H9 (cell line): ENCODE measurements at regions not wholly inside any gene's neighbourhood (a gene's known extent, or its start where the extent isn't known, plus 50 kb on each side); places are given as distances from the start of the nearest gene placed in this dataset.

Source experiments
- DNase-seq: peaks from one replicate; pipeline ENCODE4 v3.0.0-alpha.2; 2017
- H2AFZ ChIP-seq: one replicate; pipeline ENCODE4 v1.6.1; 2013; ENCODE audit warnings: mild to moderate bottlenecking, low read length, control low read depth, moderate library complexity
- H2AK5ac ChIP-seq: 2 replicates; pipeline ENCODE4 v1.6.1; 2013; ENCODE audit warnings: low read length, control low read depth, mixed read lengths; ENCODE audit not compliant: insufficient read length
- H2BK120ac ChIP-seq: one replicate; pipeline ENCODE4 v1.6.1; 2013; ENCODE audit warnings: low read depth, mild to moderate bottlenecking, low read length, control low read depth, inconsistent platforms; ENCODE audit not compliant: poor library complexity, severe bottlenecking
- H2BK12ac ChIP-seq: 2 replicates; pipeline ENCODE4 v1.6.1; 2013; ENCODE audit warnings: low read length, control low read depth, mixed read lengths, low read depth; ENCODE audit not compliant: insufficient read length
- H2BK15ac ChIP-seq: 2 replicates; pipeline ENCODE4 v1.6.1; 2013; ENCODE audit warnings: low read depth, low read length, control low read depth
- H2BK20ac ChIP-seq: one replicate; pipeline ENCODE4 v1.6.1; 2013; ENCODE audit warnings: low read depth, mild to moderate bottlenecking, low read length, control low read depth, inconsistent platforms; ENCODE audit not compliant: poor library complexity, severe bottlenecking
- H2BK5ac ChIP-seq: 2 replicates; pipeline ENCODE4 v1.6.1; 2013; ENCODE audit warnings: low read length, control low read depth, mixed read lengths; ENCODE audit not compliant: insufficient read length
- H3K14ac ChIP-seq: 2 replicates; pipeline ENCODE4 v1.6.1; 2013; ENCODE audit warnings: low read length, control low read depth; ENCODE audit not compliant: insufficient read depth
- H3K18ac ChIP-seq: 2 replicates; pipeline ENCODE4 v1.6.1; 2013; ENCODE audit warnings: low read depth, mild to moderate bottlenecking, mixed read lengths, low read length, control low read depth; ENCODE audit not compliant: insufficient read length
- H3K23ac ChIP-seq: 2 replicates; pipeline ENCODE4 v1.6.1; 2013; ENCODE audit warnings: low read length, control low read depth, mixed read lengths, low read depth; ENCODE audit not compliant: insufficient read length
- H3K23me2 ChIP-seq: 2 replicates; pipeline ENCODE4 v1.6.1; 2013; ENCODE audit warnings: low read depth, mild to moderate bottlenecking, mixed read lengths, low read length, control low read depth; ENCODE audit not compliant: insufficient read length, poor library complexity, severe bottlenecking
- H3K27ac ChIP-seq: 2 replicates; pipeline ENCODE4 v1.5.1; 2013; ENCODE audit warnings: low read length, control low read depth, mixed read lengths, low read depth; ENCODE audit not compliant: insufficient read length
- H3K27me3 ChIP-seq: 2 replicates; pipeline ENCODE4 v1.6.1; 2013; ENCODE audit warnings: low read length, control low read depth, inconsistent platforms; ENCODE audit not compliant: insufficient read depth
- H3K4ac ChIP-seq: 2 replicates; pipeline ENCODE4 v1.6.1; 2013; ENCODE audit warnings: low read depth, mild to moderate bottlenecking, control low read depth, inconsistent platforms, low read length, moderate library complexity
- H3K4me1 ChIP-seq: 2 replicates; pipeline ENCODE4 v1.6.1; 2013; ENCODE audit warnings: low read length, control low read depth, inconsistent platforms; ENCODE audit not compliant: insufficient read depth
- H3K4me2 ChIP-seq: 2 replicates; pipeline ENCODE4 v1.6.1; 2013; ENCODE audit warnings: low read length, control low read depth, mixed read lengths; ENCODE audit not compliant: insufficient read length, insufficient read depth
- H3K56ac ChIP-seq: 2 replicates; pipeline ENCODE4 v1.6.1; 2013; ENCODE audit warnings: low read depth, mild to moderate bottlenecking, mixed read lengths, low read length, control low read depth; ENCODE audit not compliant: insufficient read length
- H3K79me1 ChIP-seq: 2 replicates; pipeline ENCODE4 v1.6.1; 2013; ENCODE audit warnings: low read depth, mild to moderate bottlenecking, moderate library complexity, low read length, control low read depth, inconsistent platforms; ENCODE audit not compliant: insufficient read depth, poor library complexity, severe bottlenecking
- H3K79me2 ChIP-seq: 2 replicates; pipeline ENCODE4 v1.6.1; 2013; ENCODE audit warnings: low read length, control low read depth, inconsistent platforms; ENCODE audit not compliant: insufficient read depth
- H3K9ac ChIP-seq: 2 replicates; pipeline ENCODE4 v1.6.1; 2013; ENCODE audit warnings: low read length, control low read depth, mixed read lengths; ENCODE audit not compliant: insufficient read length; ENCODE audit errors: extremely low read depth
- H3K9me3 ChIP-seq: one replicate; pipeline ENCODE4 v1.6.1; 2013; ENCODE audit warnings: low read depth, low read length, inconsistent platforms; ENCODE audit not compliant: control insufficient read depth
- H3T11ph ChIP-seq: one replicate; pipeline ENCODE4 v1.6.1; 2013; ENCODE audit warnings: mild to moderate bottlenecking, low read length, control low read depth, inconsistent platforms
- H4K20me1 ChIP-seq: one replicate; pipeline ENCODE4 v1.6.1; 2013; ENCODE audit not compliant: control insufficient read depth, insufficient read length, insufficient read depth
- H4K5ac ChIP-seq: 2 replicates; pipeline ENCODE4 v1.6.1; 2013; ENCODE audit warnings: low read depth, mild to moderate bottlenecking, mixed read lengths, low read length, control low read depth; ENCODE audit not compliant: insufficient read length
- H4K8ac ChIP-seq: replicated peaks from 2 replicates; pipeline ENCODE4 v1.6.1; 2013; ENCODE audit warnings: low read length, control low read depth, mixed read lengths, low read depth; ENCODE audit not compliant: insufficient read length
- H4K91ac ChIP-seq: 2 replicates; pipeline ENCODE4 v1.6.1; 2013; ENCODE audit warnings: low read depth, mild to moderate bottlenecking, moderate library complexity, mixed read lengths, low read length, control low read depth; ENCODE audit not compliant: insufficient read length
- H3K27ac Mint-ChIP-seq, 3 experiments: 2 replicates in 2 of 3; 3 replicates in 1 of 3; pipeline ENCODE4 v1.8.0; 2020 to 2021; ENCODE audit warnings: mixed read lengths in 3 of 3, mild to moderate bottlenecking in 1 of 3, moderate library complexity in 1 of 3
- H3K27me3 Mint-ChIP-seq: 2 replicates; pipeline ENCODE4 v1.8.0; 2021; ENCODE audit warnings: low read depth, mild to moderate bottlenecking, moderate library complexity, mixed read lengths
- H3K36me3 Mint-ChIP-seq, 3 experiments: 2 replicates in 2 of 3; 3 replicates in 1 of 3; pipeline ENCODE4 v1.8.0; 2020 to 2021; ENCODE audit warnings: low read depth in 3 of 3, mixed read lengths in 3 of 3; ENCODE audit not compliant: insufficient read depth in 1 of 3
- H3K4me1 Mint-ChIP-seq, 2 experiments: 2 replicates each; pipeline ENCODE4 v1.8.0; 2020; ENCODE audit warnings: mixed read lengths in 2 of 2
- H3K4me3 Mint-ChIP-seq, 2 experiments: 2 replicates in 1 of 2; 3 replicates in 1 of 2; pipeline ENCODE4 v1.8.0; 2020 to 2021; ENCODE audit warnings: mild to moderate bottlenecking in 2 of 2, mixed read lengths in 2 of 2, moderate library complexity in 1 of 2
- H3K9me3 Mint-ChIP-seq, 2 experiments: 2 replicates in 1 of 2; 3 replicates in 1 of 2; pipeline ENCODE4 v1.8.0; 2020; ENCODE audit warnings: mild to moderate bottlenecking in 2 of 2, mixed read lengths in 2 of 2, moderate library complexity in 1 of 2
- WGBS: extraction: QIAGEN DNeasy Blood & Tissue Kit; methylation state at CpG from one replicate; pipeline ENCODE4 v1.1.7; 2013; ENCODE audit warnings: missing lambda C conversion rate, low lambda C conversion rate, mixed read lengths; ENCODE audit not compliant: insufficient read length; ENCODE audit errors: extremely low coverage; 5-methylcytosine and 5-hydroxymethylcytosine counted together
- TF ChIP-seq, protein P1 (sequence below): fragments of 200-600 bp; sonication (generic); conservative IDR thresholded peaks from 3 replicates; pipeline ENCODE4 v1.8.0; 2021; ENCODE audit warnings: antibody characterized with exemption, mild to moderate bottlenecking

DNA sequence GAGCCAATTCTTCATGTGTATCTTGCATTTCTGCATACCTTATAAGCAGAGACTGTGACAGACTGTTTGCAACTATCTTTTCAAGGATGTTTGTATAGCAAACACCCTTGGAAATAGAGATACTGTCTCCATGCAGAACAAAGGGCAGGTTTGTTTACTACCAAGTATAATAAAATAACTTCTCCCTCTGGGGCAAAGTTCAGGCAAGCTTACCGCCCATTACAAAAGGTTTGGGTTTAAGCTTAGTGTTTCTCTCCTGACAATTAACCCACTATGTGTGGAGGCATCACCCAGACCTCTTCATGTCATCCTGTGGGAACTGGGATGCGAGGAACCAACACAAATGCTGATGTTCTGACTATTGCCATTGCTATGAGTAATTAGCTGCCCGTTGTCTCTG, 479.1 kb upstream of the ZMIZ1 start:
- no peak overlapping the region for H2BK120ac ChIP-seq
- H2BK12ac ChIP-seq = no peak overlapping the region
- no peak overlapping the region for H3K4ac ChIP-seq
- H3K27ac Mint-ChIP-seq = no peak overlapping the region
- H4K8ac ChIP-seq = no peak overlapping the region
- H2BK20ac ChIP-seq = no peak overlapping the region
- TF ChIP-seq, protein P1, sequence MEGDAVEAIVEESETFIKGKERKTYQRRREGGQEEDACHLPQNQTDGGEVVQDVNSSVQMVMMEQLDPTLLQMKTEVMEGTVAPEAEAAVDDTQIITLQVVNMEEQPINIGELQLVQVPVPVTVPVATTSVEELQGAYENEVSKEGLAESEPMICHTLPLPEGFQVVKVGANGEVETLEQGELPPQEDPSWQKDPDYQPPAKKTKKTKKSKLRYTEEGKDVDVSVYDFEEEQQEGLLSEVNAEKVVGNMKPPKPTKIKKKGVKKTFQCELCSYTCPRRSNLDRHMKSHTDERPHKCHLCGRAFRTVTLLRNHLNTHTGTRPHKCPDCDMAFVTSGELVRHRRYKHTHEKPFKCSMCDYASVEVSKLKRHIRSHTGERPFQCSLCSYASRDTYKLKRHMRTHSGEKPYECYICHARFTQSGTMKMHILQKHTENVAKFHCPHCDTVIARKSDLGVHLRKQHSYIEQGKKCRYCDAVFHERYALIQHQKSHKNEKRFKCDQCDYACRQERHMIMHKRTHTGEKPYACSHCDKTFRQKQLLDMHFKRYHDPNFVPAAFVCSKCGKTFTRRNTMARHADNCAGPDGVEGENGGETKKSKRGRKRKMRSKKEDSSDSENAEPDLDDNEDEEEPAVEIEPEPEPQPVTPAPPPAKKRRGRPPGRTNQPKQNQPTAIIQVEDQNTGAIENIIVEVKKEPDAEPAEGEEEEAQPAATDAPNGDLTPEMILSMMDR = no peak
- no peaks in the 10 kb centered on the region for H3K4me1 ChIP-seq
- H3K56ac ChIP-seq = no peak overlapping the region
- H3K27ac ChIP-seq = no peak overlapping the region
- H3K9me3 ChIP-seq = no peaks in the 10 kb centered on the region
- DNase-seq = no peak
- no peak overlapping the region for H4K91ac ChIP-seq
- no peaks in the 10 kb centered on the region for H3K79me2 ChIP-seq
- no peaks in the 10 kb centered on the region for H4K20me1 ChIP-seq
- no peak overlapping the region for H3T11ph ChIP-seq
- H2BK15ac ChIP-seq = no peak overlapping the region
- H3K27me3 ChIP-seq = no peaks in the 10 kb centered on the region
- WGBS = no CpG with 5 or more reads among the region's 3 CpGs
- no peak overlapping the region for H3K14ac ChIP-seq
- no peak overlapping the region for H3K4me2 ChIP-seq
- no peaks in the 10 kb centered on the region for H3K79me1 ChIP-seq
- H3K23ac ChIP-seq = no peak overlapping the region
- H4K5ac ChIP-seq = no peak overlapping the region
- no peak overlapping the region for H2BK5ac ChIP-seq
- no peaks in the 10 kb centered on the region for H3K23me2 ChIP-seq
- no peak overlapping the region for H2AK5ac ChIP-seq
- no peak overlapping the region for H2AFZ ChIP-seq
- no peak overlapping the region for H3K4me3 Mint-ChIP-seq
- H3K27me3 Mint-ChIP-seq = peaks cover 6% of the 10 kb centered on the region; the same call in 1 of the 2 replicates
- H3K36me3 Mint-ChIP-seq = no peaks in the 10 kb centered on the region
- H3K18ac ChIP-seq = no peak overlapping the region
- H3K9me3 Mint-ChIP-seq = no peaks in the 10 kb centered on the region; a peak in 1 of 5 replicates
- H3K9ac ChIP-seq = no peak overlapping the region
- peaks cover 3 to 8% of the 10 kb centered on the region in 2 experiments; a peak in 3 of 4 replicates for H3K4me1 Mint-ChIP-seq
